NCI-H748 treated with DMSO at 0.1 percent for 48 hours (cell line): ENCODE measurements at regions not wholly inside any gene's neighbourhood (a gene's known extent, or its start where the extent isn't known, plus 50 kb on each side); places are given as distances from the start of the nearest gene placed in this dataset.
"Not testable (repeated sequence)": the region's sequence is repeated elsewhere in the genome, so short reads cannot be mapped to it uniquely, and the experiment has no call there.

ENCODE experiments used
- DNase-seq: peaks from one replicate; lab custom pipeline; 2025; lab: John Stamatoyannopoulos, UW

GRCh38 chr2:215889240-215889969 lies 123.9 kb downstream of the MREG start:
- DNase-seq: not testable (repeated sequence)

DNA sequence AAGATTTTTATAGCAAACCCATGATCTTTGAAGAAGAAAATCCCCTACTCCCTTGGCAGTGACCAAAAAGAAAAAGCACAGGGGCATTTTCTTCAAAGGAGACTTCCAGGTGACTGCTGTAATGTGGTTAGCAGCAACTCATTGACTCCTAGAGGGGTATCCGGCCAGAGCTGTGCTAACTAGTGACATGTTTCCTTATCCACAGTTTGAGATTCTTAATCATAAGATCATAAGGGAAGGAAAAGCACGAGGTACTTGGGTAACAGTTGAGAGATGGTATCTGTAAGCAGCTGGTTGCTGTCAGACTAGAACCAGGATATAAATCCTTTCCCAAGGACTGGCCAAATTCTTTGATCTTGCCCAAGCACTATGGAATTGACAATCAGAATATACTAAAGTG lies 124.7 kb downstream of the MREG start:
- DNase-seq: no peak

- DNase-seq: no peak
Measured at GRCh38 chr2:215887303-215887702, 126.0 kb downstream of the MREG start.

DNA sequence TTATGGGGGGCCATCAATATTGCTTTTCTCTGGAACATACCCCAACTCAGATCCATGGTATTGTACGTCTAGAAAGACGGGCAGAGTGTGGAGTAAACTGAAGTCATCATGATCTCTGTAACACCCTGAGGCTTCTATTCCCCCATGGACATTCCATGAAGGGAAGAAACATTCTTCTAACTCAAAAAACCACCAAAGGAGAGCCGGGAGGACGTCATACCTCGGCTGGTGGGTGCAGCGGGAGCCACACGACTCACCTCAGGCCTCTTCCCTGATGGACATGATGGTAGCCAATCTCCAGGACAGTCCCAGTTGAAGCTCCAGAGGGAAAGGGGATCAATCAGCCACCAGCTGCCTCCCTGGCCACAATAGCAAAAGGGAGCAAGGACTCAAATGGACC lies 127.3 kb downstream of the MREG start:
- no peak for DNase-seq

DNA sequence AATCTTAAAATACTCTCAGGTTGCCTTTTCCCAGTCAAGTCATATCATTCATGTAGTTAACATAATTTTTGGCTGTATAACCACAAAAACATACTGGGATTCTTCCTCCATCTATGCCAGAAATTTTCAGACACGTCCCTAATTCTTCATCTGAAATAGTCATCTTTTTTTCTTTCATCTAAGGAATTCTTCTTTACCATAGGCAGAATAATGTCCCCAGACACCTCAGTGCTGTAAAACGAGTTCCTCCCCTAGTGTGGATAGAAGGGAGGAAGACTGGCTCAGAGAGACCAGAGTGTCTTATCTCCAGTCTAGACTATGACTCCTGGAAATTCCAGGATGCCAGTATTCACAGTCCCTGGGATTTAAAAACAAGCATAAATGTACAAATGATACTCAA lies 127.8 kb downstream of the MREG start:
- no peak for DNase-seq

GRCh38 chr2:215884451-215885087 lies 128.8 kb downstream of the MREG start:
- no peak for DNase-seq

- no peak for DNase-seq
Measured at GRCh38 chr2:215883799-215884198, 129.6 kb downstream of the MREG start.

DNA sequence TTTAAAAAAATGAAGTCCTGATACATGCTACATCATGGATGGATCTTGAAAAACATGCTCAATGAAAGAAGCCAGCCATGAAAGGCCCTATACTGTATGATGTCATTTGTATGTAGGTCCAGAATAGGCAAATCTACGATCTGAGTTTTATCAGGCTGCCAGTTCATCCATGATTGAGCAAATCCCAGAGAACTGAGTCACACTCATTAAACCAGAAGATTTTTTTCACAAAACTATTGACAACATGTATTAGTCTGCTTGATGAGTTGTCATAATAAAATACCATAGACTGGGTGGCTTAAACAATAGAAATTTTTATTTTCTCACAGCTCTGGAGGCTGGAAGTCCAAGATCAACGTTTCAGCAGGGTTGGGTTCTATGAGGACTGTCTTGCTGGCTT lies 130.7 kb downstream of the MREG start:
- DNase-seq: no peak

- DNase-seq: no peak
Measured at GRCh38 chr2:215881582-215881981, 131.8 kb downstream of the MREG start.

DNA sequence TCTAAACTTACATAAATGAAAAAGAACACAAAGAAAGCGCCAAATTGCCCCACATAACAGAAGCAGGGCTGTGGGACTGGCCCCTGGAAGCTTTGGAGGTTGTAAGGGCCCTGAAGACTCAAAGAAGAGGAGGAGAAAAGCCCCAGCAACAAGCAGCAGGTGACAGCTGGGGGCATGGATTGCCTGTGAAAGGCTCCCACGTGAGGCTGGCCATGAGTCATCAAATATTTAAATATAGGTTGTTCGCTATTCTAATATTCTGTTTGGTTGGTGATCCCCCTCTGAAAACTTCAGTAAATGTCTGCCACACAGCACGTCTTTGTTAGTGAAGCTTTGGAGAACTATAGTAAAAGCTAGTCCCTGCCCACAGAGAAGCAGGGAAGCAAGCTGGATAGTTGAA lies 132.4 kb downstream of the MREG start:
- no peak for DNase-seq

GRCh38 chr2:215879977-215880940 lies 133.1 kb downstream of the MREG start:
- DNase-seq: no peak

- DNase-seq: no peak
Measured at GRCh38 chr2:215879331-215879730, 134.0 kb downstream of the MREG start.

GRCh38 chr2:215878476-215879063 lies 134.8 kb downstream of the MREG start:
- DNase-seq: no peak

- DNase-seq: no peak
Measured at GRCh38 chr2:215876937-215877238, 136.5 kb downstream of the MREG start.

GRCh38 chr2:215876139-215876936 lies 137.0 kb downstream of the MREG start:
- DNase-seq: no peak

DNA sequence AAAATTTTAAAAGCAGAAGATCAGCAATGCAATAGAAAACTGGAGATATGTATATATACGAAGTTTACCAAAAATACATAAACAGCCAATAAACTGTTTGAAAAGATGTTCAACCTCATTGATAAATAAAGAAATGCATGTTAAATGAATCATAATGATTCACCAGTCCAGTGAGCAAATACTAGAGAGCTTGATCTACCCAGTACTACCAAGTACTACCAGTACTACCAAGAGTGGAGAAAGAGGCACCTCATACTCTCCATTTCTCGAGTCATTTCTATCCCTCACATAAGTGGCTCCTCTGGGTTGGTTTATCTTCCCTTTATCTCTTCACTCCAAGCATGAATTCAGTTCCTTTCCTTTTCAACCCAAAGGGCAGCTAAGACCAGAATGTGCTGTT lies 138.9 kb downstream of the MREG start:
- no peak for DNase-seq

- DNase-seq: no peak
Measured at GRCh38 chr2:215870986-215871385, 142.4 kb downstream of the MREG start.

GRCh38 chr2:215870088-215870490 lies 143.3 kb downstream of the MREG start:
- no peak for DNase-seq

DNA sequence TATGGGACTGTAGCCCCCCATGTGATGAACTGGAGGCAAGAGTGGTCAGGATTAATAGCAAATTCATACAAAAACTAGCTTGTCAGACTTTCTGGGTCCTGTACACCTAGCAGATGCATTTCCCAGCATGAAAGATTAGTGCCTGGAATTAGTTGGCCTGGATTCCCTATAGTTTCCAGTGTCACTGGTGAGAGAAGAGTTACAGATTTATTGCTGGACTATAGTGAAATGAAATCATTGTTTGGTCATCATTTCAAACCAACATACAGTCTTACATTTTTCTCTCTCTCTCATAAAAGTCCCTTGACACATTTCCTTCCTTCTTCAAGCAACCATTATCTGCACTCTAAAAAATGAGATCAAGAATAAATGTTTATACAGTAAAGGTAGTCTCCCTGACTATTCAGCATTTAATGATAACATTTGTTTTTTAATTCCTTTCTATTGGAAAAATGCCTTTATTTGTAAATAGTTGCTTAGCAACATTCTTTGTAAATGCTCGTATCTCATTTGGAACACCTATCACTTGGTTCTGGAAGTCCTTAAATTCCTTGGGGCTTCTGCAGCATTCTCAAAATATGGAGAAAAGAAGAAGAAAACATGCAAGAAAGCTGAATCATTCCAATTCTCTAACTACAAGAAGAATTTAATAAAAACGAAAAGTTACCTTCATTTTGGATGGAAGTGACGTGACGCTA lies 144.4 kb downstream of the MREG start:
- DNase-seq: no peak

- DNase-seq: no peak
Measured at GRCh38 chr2:215866606-215867005, 146.7 kb downstream of the MREG start.

DNA sequence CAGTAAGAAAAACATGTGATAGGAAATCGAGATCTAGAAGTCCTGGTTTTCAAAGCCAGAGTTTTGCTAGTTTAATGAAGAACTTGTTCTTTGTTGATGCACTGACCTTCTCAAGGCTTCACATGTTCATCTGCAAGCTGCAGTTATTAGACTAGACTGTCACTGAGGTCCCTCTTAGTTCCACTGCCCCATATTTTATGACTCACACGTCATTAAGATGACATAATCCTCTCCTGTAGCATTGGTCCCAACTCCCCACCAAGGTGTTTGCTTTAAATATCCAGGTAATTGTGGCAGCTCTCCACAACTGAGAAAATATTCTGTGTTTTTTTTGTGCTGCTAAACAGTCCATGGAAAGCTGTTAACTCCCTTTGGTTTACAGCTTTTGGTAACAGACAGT lies 149.7 kb downstream of the MREG start:
- DNase-seq: no peak
